Gastrocnemius medialis (tissue), 4 donors: ENCODE measurements at regions not wholly inside any gene's neighbourhood (a gene's known extent, or its start where the extent isn't known, plus 50 kb on each side); places are given as distances from the start of the nearest gene placed in this dataset.

ENCODE experiments used
- CTCF ChIP-seq, 5 experiments: fragments of 450-650 bp in 3 of 5; fragments of 200-600 bp in 2 of 5; sonication (generic) in 2 of 5; IDR thresholded peaks in 4 of 5; conservative IDR thresholded peaks in 1 of 5; 1 replicate in 4 of 5; 2 replicates in 1 of 5; pipeline ENCODE4 v1.5.1; 2016 to 2019; ENCODE audit warnings: antibody characterized with exemption in 5 of 5, mild to moderate bottlenecking in 3 of 5, moderate library complexity in 3 of 5
- POLR2A ChIP-seq, 2 donors: fragments of 450-650 bp; IDR thresholded peaks; one replicate each; pipeline ENCODE4 v1.6.1; 2017; ENCODE audit warnings: antibody characterized with exemption in 2 of 2, mild to moderate bottlenecking in 2 of 2, moderate library complexity in 2 of 2

GRCh38 chr7:115478426-115478825 lies 552.1 kb downstream of the TFEC start:
- no peak for TF ChIP-seq CTCF (IDR thresholded peaks at IDR 0.05 in 4 of 5, conservative IDR thresholded peaks at IDR 0.05 in 1 of 5)
- no peak for TF ChIP-seq POLR2A (IDR thresholded peaks at IDR 0.05)
